NCI-H226 (cell line): ENCODE measurements at regions not wholly inside any gene's neighbourhood (a gene's known extent, or its start where the extent isn't known, plus 50 kb on each side); places are given as distances from the start of the nearest gene placed in this dataset.

Experiments
- DNase-seq: peaks from one replicate; pipeline ENCODE4 v3.0.0-alpha.2; 2015

DNA sequence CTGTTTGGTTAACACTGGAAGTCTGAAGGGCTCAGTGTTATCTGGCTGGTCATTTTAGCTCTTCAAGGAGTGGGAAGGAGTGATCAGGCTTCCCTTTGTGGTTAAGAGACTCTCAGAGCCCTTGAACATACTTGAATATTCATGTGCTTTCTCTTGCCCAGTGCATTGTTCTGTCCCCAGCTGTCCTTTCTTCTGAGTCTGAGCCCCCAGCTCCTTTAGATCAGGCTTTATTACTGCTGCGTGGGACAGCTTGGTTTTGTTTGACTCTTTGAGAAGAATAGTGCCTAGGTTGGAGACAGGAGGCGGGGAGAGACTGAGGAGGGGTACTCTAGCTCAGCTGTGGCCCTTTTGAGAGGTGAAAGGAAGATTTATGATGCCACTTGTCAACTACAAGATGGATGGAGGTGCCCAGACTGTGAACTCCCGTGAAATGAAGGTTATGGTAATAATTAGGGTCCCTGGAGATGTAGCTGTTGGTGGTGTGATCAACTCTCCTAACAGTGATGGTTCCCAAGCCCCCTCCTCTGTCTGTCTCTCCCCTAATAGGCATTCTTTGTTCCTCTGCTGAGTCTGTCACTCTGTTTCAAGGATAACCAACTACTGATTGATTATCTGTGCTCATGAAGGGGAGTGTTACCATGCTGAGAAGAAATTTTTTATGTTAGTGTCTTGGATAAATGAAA lies 83.1 kb upstream of the GLRA1 start:
- DNase-seq = no peak

DNA sequence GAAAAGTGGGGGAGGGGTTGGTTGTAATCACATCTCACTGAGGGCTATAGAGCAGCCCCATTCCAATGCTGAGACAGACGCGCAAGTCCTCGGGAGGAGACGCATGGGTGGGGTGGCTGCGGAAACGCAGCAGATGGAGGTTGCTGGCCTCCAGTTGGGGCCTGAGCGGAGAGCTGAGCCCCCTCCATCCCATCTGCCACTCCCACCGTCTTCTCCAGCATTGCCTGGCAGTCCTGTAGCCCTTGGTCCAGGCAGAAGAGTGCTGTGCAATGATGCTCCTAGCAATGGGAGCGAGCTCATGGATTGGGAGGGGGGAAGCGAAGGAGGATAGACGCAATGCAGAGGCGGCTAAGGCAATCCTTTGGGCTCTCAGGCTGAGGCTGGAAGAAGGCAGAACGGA lies 79.4 kb upstream of the GLRA1 start:
- no peak for DNase-seq
